ENCODE measurements at regions not wholly inside any gene's neighbourhood (a gene's known extent, or its start where the extent isn't known, plus 50 kb on each side); places are given as distances from the start of the nearest gene placed in this dataset.

DNA sequence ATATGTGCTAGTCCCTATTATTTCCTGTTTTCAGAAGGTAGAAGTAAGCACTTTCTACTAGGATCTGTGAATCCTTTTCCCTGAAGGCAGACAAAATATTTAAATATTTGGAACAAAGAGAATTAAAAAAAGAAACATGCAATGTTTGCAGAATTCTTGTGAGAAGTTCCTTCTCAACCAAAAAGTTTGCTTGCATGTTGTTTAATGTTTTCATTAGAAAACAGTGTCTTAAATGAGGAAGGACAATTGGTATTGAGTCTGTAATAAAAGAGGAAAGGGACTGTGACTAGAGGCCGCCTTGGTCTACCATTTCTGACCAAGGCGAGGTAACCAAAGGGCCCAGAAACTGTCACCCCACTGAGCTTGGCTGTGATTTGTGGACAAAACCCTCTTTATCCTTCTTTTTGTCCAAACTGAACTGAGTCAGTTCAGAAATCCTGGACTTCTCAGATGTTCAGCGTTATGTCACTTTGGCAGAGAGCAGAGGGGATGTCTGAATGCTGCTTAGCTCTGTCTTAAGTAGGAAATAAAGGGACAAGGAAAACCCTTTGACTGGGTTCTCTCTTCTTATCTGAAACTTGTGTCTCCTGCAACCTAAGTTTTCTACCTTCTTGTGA lies 129.8 kb upstream of the CPM start:
- ChIA-PET CTCF (ENCODE audit: unreplicated experiment) (no interaction called here), POLR2A (no interaction called here)
- TF ChIP-seq, protein P1, sequence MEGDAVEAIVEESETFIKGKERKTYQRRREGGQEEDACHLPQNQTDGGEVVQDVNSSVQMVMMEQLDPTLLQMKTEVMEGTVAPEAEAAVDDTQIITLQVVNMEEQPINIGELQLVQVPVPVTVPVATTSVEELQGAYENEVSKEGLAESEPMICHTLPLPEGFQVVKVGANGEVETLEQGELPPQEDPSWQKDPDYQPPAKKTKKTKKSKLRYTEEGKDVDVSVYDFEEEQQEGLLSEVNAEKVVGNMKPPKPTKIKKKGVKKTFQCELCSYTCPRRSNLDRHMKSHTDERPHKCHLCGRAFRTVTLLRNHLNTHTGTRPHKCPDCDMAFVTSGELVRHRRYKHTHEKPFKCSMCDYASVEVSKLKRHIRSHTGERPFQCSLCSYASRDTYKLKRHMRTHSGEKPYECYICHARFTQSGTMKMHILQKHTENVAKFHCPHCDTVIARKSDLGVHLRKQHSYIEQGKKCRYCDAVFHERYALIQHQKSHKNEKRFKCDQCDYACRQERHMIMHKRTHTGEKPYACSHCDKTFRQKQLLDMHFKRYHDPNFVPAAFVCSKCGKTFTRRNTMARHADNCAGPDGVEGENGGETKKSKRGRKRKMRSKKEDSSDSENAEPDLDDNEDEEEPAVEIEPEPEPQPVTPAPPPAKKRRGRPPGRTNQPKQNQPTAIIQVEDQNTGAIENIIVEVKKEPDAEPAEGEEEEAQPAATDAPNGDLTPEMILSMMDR (conservative IDR thresholded peaks at IDR 0.05; ENCODE audit: low read length): no peak
- TF ChIP-seq EZH2phosphoT487 (IDR thresholded peaks at IDR 0.05; ENCODE audit: borderline replicate concordance, low read depth, low read length): no peak
- H3K4me1 ChIP-seq (ENCODE audit: insufficient read depth, low read length, poor library complexity, severe bottlenecking): no peaks in the 10 kb centered on the region
- no TSS peak for BruUV-seq (replicated peaks)
- intact Hi-C loops (cut with micrococcal nuclease; ENCODE audit: unreplicated experiment): no loop called here
- H3K9me2 ChIP-seq (ENCODE audit: insufficient read depth, low read length): no peaks in the 10 kb centered on the region
- H3K9me3 ChIP-seq (ENCODE audit: low read length): no peaks in the 10 kb centered on the region
- H3K4me3 ChIP-seq (ENCODE audit: low read depth, low read length, poor library complexity, severe bottlenecking): no peak overlapping the region
- no peak overlapping the region for H3K4me2 ChIP-seq (ENCODE audit: low read length)
- H2AFZ ChIP-seq (ENCODE audit: low read length): 0 out of 2 replicates have a peak overlapping the region, but pooled peaks have one; percentile 24
- no peaks in the 10 kb centered on the region for H4K20me1 ChIP-seq (ENCODE audit: insufficient read depth, low read length)
- no peak overlapping the region for H3K27ac ChIP-seq (ENCODE audit: low read depth, low read length, poor library complexity, severe bottlenecking)
- H3K36me3 ChIP-seq (ENCODE audit: insufficient read depth, low read length): no peaks in the 10 kb centered on the region
- H3K79me2 ChIP-seq (ENCODE audit: insufficient read depth, low read depth, low read length): no peaks in the 10 kb centered on the region
- no peak for DNase-seq (ENCODE audit: low spot score)

DNA sequence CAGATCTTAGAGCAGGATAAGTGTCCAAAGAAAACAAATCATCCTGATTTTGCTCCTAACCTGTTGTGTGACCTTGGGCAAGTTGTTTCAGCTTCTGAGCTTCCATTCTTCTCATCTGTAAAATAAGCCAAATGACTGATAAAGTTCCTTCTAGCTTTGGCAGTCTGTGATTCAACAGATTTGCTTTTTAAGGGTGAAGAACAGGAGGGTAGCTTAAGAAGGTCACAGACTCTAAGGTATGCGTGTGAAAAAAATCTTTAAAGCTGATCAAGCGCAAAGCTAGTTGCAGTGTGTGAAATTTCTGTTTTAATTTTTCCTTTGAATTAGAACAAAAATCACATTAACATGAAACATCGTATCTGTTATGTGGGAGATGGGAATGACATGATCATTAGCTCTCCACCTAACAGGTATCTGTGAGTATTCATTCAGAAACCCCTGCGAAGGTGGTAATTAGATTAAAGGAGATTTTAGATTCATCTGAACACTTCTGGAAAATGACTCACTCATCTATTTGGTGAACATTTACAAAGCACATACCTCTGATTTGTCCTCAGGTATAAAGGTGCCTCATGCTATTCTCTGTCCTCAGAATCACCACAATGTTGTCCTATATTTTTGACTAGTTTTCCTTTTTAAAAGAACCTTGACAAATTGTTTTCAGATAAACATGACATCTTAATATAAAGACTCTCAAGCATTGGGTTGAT lies 131.9 kb upstream of the CPM start:
- Histone ChIP-seq H3K36me3 (ENCODE audit: insufficient read depth, low read length) (no peaks in the 10 kb centered on the region), H3K79me2 (ENCODE audit: insufficient read depth, low read depth, low read length) (no peaks in the 10 kb centered on the region), H3K27ac (ENCODE audit: low read depth, low read length, poor library complexity, severe bottlenecking) (no peak overlapping the region), H4K20me1 (ENCODE audit: insufficient read depth, low read length) (no peaks in the 10 kb centered on the region), H3K9me3 (ENCODE audit: low read length) (no peaks in the 10 kb centered on the region), H3K9me2 (ENCODE audit: insufficient read depth, low read length) (no peaks in the 10 kb centered on the region), H3K4me3 (ENCODE audit: low read depth, low read length, poor library complexity, severe bottlenecking) (no peak overlapping the region), H3K4me1 (ENCODE audit: insufficient read depth, low read length, poor library complexity, severe bottlenecking) (no peaks in the 10 kb centered on the region), H2AFZ (ENCODE audit: low read length) (no peak overlapping the region), H3K4me2 (ENCODE audit: low read length) (no peak overlapping the region)
- CTCF ChIA-PET (ENCODE audit: unreplicated experiment): no interaction called here
- TF ChIP-seq, protein P1 (conservative IDR thresholded peaks at IDR 0.05; ENCODE audit: low read length): no peak
- no peak for TF ChIP-seq EZH2phosphoT487 (IDR thresholded peaks at IDR 0.05; ENCODE audit: borderline replicate concordance, low read depth, low read length)
- BruUV-seq (replicated peaks): no TSS peak
- POLR2A ChIA-PET: interaction anchor here (0.6 to 1.3 kb wide), 3 partner anchors 10 to 62 kb away, joined by 3 to 5 read pairs (median 4); no protein-coding TSS in a partner anchor
- no peak for DNase-seq (ENCODE audit: low spot score)
- intact Hi-C loops (cut with micrococcal nuclease; ENCODE audit: unreplicated experiment): loop anchor here (5.0 kb wide), 1 partner anchor 133 kb away; the partner anchor contains the start of gene CPM

- no peak overlapping the region for H3K27ac ChIP-seq (ENCODE audit: low read depth, low read length, poor library complexity, severe bottlenecking)
- no peak for TF ChIP-seq EZH2phosphoT487 (IDR thresholded peaks at IDR 0.05; ENCODE audit: borderline replicate concordance, low read depth, low read length)
- TF ChIP-seq, protein P1 (conservative IDR thresholded peaks at IDR 0.05; ENCODE audit: low read length): no peak
- H4K20me1 ChIP-seq (ENCODE audit: insufficient read depth, low read length): no peaks in the 10 kb centered on the region
- no peaks in the 10 kb centered on the region for H3K9me2 ChIP-seq (ENCODE audit: insufficient read depth, low read length)
- no peak overlapping the region for H3K4me3 ChIP-seq (ENCODE audit: low read depth, low read length, poor library complexity, severe bottlenecking)
- ChIA-PET POLR2A (interaction anchor here (1.0 kb wide), 1 partner anchor 98 kb away, joined by 3 read pairs; no protein-coding TSS in a partner anchor), CTCF (ENCODE audit: unreplicated experiment) (no interaction called here)
- H3K4me1 ChIP-seq (ENCODE audit: insufficient read depth, low read length, poor library complexity, severe bottlenecking): no peaks in the 10 kb centered on the region
- no peaks in the 10 kb centered on the region for H3K79me2 ChIP-seq (ENCODE audit: insufficient read depth, low read depth, low read length)
- H3K9me3 ChIP-seq (ENCODE audit: low read length): no peaks in the 10 kb centered on the region
- no TSS peak for BruUV-seq (replicated peaks)
- no peaks in the 10 kb centered on the region for H3K36me3 ChIP-seq (ENCODE audit: insufficient read depth, low read length)
- DNase-seq (ENCODE audit: low spot score): no peak
- H2AFZ ChIP-seq (ENCODE audit: low read length): no peak overlapping the region
- intact Hi-C loops (cut with micrococcal nuclease; ENCODE audit: unreplicated experiment): loop anchor here (5.0 kb wide), 1 partner anchor 133 kb away; the partner anchor contains the start of gene CPM
- H3K4me2 ChIP-seq (ENCODE audit: low read length): no peak overlapping the region
Observed at GRCh38 chr12:69065775-69066174, 132.8 kb upstream of the CPM start.
